ENCODE measurements at regions not wholly inside any gene's neighbourhood (a gene's known extent, or its start where the extent isn't known, plus 50 kb on each side); places are given as distances from the start of the nearest gene placed in this dataset.
"Not testable (repeated sequence)": the region's sequence is repeated elsewhere in the genome, so short reads cannot be mapped to it uniquely, and the experiment has no call there.

DNA sequence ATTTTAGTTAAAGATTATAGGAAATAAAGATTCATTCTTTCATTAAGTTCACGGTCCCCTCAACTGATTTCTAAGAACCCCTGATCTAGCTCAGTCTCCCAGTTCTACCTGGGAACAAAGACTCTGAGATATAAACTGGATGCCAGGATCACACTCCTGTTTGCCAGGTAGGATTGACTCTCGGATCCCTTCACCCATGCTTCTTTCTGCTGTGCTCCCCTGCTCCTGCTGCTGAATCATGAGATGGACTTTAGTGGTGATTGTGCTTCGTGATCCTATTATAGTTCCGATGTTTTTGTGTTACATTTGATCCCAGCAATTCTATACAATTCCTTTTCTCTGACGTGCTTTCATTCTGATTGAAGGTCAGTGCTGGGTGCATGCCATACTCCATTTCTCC, 733.1 kb upstream of the TPTE start:
- DNase-seq (ENCODE audit: low spot score): not testable (repeated sequence)

DNA sequence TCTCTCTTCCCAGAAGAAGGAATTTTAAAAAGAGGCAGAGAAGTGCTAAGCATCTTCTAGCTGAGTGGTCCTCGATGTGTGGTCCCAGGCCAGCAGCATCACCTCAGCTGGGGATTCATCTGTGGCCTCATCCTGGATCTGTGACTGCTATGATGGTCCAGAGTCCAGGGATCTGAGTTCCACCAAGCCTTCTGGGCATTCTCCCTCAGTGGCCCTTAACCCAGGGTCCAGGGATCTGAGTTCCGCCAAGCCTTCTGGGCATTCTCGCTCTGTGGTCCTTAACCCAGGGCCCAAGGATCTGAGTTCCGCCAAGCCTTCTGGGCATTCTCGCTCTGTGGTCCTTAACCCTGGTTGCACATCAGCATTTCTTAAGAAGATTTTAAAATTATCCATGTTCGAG, 731.0 kb upstream of the TPTE start:
- DNase-seq (ENCODE audit: low spot score): not testable (repeated sequence)

DNA sequence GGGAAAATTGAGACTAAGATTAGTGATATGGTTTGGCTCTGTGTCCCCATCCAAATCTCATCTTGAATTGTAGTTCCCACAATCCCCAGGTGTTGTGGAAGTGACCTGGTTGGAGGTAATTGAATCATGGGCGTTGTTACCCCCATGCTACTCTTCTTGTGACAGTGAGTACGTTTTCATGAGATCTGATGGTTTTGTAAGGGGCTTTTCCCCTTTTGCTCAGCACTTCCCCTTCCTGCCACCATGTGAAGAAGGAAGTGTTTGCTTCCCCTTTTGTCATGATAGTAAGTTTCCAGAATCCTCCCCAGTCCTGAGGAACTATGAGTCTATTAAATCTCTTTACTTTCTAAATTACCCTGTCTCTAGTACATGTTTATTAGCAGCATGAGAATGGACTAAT, 729.9 kb upstream of the TPTE start:
- DNase-seq (ENCODE audit: low spot score): not testable (repeated sequence)

DNA sequence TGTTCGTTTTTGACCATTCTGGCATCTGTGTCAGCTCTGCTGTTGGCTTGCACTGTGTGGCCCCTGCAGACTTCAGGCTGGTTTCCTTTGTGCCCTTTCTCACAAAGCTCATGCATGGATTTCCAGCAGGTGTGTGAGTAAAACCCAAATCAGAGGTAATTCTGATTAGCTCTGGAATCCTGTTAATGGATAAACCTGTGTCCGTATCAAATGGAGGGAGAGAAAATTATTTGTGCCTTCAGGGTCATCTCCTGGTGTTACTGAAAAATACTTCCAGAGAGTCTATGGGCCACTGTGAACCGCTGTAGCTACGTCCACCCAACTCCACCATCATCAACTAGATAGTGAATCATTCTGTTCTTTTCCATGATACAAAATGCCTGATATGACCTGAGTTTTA, 726.1 kb upstream of the TPTE start:
- DNase-seq (ENCODE audit: low spot score): not testable (repeated sequence)

DNA sequence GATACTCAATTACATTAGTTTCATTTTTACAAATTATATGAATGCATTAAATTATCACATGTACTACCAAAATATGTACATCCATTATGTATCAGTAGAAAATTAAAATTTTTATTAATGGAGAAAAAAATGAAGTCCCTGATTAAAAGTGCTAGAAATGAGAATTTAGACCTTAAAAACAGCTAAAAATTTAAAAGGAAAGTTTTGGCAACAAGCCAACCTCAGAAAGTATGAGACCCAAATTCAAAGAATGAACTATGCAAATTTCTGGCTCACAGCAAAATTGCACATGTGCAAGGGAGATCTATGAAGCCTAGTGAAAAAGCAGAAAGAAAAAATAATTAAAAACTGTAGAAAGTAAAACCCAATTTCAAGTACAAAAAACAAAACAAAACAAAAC, 725.1 kb upstream of the TPTE start:
- not testable (repeated sequence) for DNase-seq (ENCODE audit: low spot score)

DNA sequence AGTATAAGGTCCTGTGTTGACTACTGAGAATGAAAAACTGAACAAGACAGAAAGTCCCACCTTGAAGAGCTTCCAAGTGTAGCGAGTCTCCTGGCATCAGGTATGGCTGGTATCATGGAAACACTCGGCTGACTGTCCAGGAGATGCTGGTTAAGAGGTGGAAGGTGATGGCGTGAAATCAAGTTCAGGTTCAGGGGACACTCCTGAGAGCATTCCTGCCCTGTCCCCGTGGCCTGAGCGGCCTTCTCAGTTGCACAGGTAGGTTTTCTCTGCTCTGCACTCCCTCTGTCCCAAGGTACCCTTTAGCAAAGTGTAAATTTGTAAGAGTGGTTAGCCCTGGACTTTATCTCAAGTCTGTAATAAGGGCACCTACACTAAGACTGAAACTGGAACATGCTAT, 713.7 kb upstream of the TPTE start:
- DNase-seq (ENCODE audit: low spot score): not testable (repeated sequence)

DNA sequence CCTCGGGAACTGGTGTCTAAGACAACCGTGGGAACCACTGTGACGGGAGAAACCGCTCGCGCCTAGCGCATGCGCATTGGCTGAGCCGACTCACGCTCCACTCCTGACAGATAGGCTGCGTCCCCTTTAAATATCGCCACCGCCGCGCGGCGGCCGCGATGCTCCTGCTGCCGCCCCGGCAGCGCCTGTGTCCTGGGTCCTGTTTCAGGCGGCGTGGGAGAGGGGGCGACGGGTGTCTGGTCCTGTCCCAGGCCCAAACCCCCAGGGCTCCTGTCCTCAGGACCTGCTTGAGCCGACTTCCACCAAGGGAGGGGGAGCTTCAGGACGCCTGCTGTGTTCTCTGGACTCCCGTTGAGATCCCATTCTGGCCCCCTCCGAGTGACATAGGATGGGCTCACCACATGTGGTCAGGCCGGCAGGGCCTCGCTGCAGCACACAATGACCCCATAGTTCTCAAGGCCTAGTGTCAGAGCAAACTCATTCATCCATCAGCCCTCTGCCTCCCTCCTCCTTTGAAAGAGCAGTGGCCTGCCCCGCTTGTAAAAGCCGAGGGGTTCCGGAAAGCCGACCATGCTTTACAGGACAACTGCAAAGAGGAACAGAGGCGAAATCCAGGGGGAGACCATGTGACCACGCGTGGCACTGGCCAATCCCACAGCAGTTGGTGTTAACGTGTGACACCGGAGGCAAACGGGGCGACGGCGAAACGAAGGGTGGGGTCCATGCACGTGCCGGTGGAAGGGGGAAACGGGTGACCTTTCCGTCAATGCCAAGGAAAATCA, 710.0 kb upstream of the TPTE start:
- not testable (repeated sequence) for DNase-seq (ENCODE audit: low spot score)

DNA sequence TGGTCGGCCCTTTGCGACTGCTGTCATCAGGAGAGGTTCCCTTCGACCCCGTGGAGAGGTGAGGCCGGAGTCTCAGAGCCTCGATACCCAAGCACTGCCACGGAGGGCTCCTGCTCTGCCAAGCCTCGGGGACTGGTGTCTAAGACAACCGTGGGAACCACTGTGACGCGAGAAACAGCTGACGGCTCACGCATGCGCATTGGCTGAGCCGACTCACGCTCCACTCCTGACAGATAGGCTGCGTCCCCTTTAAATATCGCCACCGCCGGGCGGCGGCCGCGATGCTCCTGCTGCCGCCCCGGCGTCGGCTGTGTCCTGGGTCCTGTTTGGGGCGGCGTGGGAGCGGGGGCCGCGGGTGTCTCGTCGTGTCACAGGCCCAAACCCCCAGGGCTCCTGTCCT, 708.9 kb upstream of the TPTE start:
- not testable (repeated sequence) for DNase-seq (ENCODE audit: low spot score)

DNA sequence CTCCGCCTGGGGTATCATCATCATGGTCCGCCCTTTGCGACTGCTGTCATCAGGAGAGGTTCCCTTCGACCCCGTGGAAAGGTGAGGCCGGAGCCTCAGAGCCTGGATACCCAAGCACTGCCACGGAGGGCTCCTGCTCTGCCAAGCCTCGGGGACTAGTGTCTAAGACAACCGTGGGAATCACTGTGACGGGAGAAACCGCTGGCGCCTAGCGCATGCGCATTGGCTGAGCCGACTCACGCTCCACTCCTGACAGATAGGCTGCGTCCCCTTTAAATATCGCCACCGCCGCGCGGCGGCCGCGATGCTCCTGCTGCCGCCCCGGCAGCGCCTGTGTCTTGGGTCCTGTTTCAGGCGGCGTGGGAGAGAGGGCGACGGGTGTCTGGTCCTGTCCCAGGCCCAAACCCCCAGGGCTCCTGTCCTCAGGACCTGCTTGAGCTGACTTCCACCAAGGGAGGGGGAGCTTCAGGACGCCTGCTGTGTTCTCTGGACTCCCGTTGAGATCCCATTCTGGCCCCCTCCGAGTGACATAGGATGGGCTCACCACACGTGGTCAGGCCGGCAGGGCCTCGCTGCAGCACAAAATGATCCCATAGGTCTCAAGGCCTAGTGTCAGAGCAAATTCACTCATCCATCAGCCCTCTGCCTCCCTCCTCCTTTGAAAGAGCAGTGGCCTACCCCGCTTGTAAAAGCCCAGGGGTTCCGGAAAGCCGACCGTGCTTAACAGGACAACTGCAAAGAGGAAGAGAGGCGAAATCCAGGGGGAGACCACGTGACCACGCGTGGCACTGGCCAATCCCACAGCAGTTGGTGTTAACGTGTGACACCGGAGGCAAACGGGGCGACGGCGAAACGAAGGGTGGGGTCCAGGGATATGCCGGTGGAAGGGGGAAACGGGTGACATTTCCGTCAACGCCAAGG, 707.2 kb upstream of the TPTE start:
- not testable (repeated sequence) for DNase-seq (ENCODE audit: low spot score)

DNA sequence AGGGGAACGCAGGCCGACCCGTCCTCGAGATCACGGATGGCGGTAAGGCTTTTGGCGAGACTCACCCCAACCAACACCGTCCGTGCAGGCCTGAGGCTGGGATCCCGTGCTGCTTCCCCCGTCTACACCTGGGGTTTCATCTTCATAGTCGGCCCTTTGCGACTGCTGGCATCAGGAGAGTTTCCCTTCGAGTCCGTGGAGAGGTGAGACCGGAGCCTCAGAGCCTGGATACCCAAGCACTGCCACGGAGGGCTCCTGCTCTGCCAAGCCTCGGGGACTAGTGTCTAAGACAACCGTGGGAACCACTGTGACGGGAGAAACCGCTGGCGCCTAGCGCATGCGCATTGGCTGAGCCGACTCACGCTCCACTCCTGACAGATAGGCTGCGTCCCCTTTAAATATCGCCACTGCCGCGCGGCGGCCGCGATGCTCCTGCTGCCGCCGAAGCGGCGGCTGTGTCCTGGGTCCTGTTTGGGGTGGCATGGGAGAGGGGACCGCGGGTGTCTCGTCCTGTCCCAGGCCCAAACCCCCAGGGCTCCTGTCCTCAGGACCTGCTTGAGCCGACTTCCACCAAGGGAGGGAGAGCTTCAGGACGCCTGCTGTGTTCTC, 706.1 kb upstream of the TPTE start:
- not testable (repeated sequence) for DNase-seq (ENCODE audit: low spot score)

DNA sequence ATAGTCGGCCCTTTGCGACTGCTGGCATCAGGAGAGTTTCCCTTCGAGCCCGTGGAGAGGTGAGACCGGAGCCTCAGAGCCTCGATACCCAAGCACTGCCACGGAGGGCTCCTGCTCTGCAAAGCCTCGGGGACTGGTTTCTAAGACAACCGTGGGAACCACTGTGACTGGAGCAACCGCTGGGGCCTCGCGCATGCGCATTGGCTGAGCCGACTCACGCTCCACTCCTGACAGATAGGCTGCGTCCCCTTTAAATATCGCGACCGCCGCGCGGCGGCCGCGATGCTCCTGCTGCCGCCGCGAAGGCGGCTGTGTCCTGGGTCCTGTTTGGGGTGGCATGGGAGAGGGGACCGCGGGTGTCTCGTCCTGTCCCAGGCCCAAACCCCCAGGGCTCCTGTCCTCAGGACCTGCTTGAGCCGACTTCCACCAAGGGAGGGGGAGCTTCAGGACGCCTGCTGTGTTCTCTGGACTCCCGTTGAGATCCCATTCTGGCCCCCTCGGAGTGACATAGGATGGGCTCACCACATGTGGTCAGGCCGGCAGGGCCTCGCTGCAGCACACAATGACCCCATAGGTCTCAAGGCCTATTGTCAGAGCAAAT, 704.5 kb upstream of the TPTE start:
- DNase-seq (ENCODE audit: low spot score): not testable (repeated sequence)

DNA sequence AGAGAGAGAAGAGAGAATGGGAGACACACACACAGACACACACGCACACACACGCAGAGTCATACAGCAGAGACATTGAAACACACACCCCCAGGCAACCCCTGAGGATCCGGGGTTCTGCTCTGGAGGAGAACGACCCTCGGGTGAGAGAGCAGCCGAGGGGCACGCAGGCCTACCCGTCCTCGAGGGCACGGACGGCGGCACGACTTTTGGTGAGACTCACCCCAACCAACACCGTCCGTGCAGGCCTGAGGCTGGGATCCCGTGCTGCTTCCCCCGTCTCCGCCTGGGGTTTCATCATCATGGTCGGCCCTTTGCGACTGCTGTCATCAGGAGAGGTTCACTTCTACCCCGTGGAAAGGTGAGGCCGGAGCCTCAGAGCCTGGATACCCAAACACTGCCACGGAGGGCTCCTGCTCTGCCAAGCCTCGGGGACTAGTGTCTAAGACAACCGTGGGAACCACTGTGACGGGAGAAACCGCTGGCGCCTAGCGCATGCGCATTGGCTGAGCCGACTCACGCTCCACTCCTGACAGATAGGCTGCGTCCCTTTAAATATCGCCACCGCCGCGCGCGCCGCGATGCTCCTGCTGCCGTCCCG, 703.4 kb upstream of the TPTE start:
- not testable (repeated sequence) for DNase-seq (ENCODE audit: low spot score)

DNA sequence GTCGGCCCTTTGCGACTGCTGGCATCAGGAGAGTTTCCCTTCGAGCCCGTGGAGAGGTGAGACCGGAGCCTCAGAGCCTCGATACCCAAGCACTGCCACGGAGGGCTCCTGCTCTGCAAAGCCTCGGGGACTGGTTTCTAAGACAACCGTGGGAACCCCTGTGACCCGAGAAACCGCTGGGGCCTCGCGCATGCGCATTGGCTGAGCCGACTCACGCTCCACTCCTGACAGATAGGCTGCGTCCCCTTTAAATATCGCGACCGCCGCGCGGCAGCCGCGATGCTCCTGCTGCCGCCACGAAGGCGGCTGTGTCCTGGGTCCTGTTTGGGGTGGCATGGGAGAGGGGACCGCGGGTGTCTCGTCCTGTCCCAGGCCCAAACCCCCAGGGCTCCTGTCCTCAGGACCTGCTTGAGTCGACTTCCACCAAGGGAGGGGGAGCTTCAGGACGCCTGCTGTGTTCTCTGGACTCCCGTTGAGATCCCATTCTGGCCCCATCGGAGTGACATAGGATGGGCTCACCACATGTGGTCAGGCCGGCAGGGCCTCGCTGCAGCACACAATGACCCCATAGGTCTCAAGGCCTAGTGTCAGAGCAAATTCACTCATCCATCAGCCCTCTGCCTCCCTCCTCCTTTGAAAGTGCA, 701.7 kb upstream of the TPTE start:
- DNase-seq (ENCODE audit: low spot score): not testable (repeated sequence)

DNA sequence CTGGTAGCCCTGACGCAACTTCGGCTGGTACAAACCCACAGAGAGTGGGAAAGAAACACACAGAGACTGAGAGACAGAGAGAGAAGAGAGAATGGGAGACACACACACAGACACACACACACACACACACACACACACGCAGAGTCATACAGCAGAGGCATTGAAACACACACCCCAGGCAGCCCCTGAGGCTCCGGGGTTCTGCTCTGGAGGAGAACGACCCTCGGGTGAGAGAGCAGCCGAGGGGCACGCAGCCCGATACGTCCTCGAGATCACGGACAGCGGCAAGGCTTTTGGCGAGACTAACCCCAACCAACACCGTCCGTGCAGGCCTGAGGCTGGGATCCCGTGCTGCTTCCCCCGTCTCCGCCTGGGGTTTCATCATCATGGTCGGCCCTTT, 700.8 kb upstream of the TPTE start:
- DNase-seq (ENCODE audit: low spot score): not testable (repeated sequence)

DNA sequence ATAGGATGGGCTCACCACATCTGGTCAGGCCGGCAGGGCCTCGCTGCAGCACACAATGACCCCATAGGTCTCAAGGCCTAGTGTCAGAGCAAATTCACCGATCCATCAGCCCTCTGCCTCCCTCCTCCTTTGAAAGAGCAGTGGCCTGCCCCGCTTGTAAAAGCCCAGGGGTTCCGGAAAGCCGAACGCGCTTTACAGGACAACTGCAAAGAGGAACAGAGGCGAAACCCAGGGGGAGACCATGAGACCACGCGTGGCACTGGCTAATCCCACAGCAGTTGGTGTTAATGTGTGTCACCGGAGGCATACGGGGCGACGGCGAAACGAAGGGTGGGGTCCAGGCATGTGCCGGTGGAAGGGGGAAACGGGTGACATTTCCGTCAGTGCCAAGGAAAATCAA, 699.9 kb upstream of the TPTE start:
- not testable (repeated sequence) for DNase-seq (ENCODE audit: low spot score)

DNA sequence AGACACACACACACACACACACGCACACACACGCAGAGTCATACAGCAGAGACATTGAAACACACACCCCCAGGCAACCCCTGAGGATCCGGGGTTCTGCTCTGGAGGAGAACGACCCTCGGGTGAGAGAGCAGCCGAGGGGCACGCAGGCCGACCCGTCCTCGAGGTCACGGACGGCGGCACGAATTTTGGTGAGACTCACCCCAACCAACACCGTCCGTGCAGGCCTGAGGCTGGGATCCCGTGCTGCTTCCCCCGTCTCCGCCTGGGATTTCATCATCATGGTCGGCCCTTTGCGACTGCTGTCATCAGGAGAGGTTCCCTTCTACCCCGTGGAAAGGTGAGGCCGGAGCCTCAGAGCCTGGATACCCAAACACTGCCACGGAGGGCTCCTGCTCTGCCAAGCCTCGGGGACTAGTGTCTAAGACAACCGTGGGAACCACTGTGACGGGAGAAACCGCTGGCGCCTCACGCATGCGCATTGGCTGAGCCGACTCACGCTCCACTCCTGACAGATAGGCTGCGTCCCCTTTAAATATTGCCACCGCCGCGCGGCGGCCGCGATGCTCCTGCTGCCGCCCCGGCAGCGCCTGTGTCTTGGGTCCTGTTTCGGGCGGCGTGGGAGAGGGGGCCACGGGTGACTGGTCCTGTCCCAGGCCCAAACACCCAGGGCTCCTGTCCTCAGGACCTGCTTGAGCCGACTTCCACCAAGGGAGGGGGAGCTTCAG, 699.1 kb upstream of the TPTE start:
- not testable (repeated sequence) for DNase-seq (ENCODE audit: low spot score)

DNA sequence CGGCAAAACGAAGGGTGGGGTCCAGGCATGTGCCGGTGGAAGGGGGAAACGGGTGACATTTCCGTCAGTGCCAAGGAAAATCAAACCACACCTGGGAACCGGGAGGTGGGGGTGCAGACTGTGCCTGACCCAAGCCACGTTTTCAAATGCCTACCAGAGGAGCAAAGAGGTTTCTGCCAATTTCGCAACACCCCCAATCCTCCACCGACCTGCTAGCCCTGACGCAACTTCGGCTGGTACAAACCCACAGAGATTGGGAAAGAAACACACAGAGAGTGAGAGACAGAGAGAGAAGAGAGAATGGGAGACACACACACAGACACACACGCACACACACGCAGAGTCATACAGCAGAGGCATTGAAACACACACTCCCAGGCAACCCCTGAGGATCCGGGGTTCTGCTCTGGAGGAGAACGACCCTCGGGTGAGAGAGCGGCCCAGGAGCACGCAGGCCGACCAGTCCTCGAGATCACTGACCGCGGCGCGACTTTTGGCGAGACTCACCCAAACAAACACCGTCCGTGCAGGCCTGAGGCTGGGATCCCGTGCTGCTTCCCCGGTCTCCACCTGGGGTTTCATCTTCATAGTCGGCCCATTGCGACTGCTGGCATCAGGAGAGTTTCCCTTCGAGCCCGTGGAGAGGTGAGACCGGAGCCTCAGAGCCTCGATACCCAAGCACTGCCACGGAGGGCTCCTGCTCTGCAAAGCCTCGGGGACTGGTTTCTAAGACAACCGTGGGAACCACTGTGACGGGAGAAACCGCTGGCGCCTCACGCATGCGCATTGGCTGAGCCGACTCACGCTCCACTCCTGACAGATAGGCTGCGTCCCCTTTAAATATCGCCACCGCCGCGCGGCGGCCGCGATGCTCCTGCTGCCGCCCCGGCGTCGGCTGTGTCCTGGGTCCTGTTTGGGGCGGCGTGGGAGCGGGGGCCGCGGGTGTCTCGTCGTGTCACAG, 697.9 kb upstream of the TPTE start:
- DNase-seq (ENCODE audit: low spot score): not testable (repeated sequence)

DNA sequence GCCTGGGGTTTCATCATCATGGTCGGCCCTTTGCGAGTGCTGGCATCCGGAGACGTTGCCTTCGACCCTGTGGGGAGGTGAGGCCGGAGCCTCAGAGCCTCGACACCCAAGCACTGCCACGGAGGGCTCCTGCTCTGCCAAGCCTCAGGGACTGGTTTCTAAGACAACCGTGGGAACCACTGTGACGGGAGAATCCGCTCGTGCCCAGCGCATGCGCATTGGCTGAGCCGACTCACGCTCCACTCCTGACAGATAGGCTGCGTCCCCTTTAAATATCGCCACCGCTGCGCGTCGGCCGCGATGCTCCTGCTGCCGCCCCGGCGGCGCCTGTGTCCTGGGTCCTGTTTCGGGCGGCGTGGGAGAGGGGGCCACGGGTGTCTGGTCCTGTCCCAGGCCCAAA, 690.6 kb upstream of the TPTE start:
- DNase-seq (ENCODE audit: low spot score): not testable (repeated sequence)

DNA sequence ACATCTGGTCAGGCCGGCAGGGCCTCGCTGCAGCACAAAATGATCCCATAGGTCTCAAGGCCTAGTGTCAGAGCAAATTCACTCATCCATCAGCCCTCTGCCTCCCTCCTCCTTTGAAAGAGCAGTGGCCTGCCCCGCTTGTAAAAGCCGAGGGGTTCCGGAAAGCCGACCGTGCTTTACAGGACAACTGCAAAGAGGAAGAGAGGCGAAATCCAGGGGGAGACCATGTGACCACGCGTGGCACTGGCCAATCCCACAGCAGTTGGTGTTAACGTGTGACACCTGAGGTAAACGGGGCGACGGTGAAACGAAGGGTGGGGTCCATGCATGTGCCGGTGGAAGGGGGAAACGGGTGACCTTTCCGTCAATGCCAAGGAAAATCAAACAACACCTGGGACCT, 688.6 kb upstream of the TPTE start:
- not testable (repeated sequence) for DNase-seq (ENCODE audit: low spot score)
